Lung (tissue), 11 donors: ENCODE measurements at regions not wholly inside any gene's neighbourhood (a gene's known extent, or its start where the extent isn't known, plus 50 kb on each side); places are given as distances from the start of the nearest gene placed in this dataset.

Experiments used
- ATAC-seq: fragments of 200-7000 bp; cut with Tn5 transposase; one replicate; pipeline ENCODE4 v1.9.1; 2020; ENCODE audit warnings: moderate number of reproducible peaks; ENCODE audit not compliant: insufficient read depth, low FRiP score
- DNase-seq, 3 donors: peaks; one replicate each; pipeline ENCODE4 v3.0.0-alpha.2; 2013 to 2017
- H3K27ac ChIP-seq, 2 donors: one replicate each; pipeline ENCODE4 v1.5.1; 2013; ENCODE audit warnings: mild to moderate bottlenecking in 2 of 2, moderate library complexity in 2 of 2, control low read depth in 1 of 2, inconsistent platforms in 1 of 2, low read depth in 1 of 2, low read length in 1 of 2
- H3K27me3 ChIP-seq, 3 donors: one replicate each; pipeline ENCODE4 v1.5.1; 2013; ENCODE audit warnings: low read length in 2 of 3; ENCODE audit not compliant: control insufficient read depth in 3 of 3, insufficient read depth in 3 of 3
- H3K36me3 ChIP-seq, 4 donors: one replicate each; pipeline ENCODE4 v1.5.1; 2013; ENCODE audit warnings: low read length in 4 of 4, mild to moderate bottlenecking in 1 of 4, moderate library complexity in 1 of 4; ENCODE audit not compliant: control insufficient read depth in 4 of 4, insufficient read depth in 4 of 4
- H3K4me1 ChIP-seq, 5 donors: one replicate each; pipeline ENCODE4 v1.5.1; 2013; ENCODE audit warnings: low read length in 5 of 5, mild to moderate bottlenecking in 2 of 5, moderate library complexity in 1 of 5; ENCODE audit not compliant: control insufficient read depth in 5 of 5, insufficient read depth in 5 of 5
- H3K4me3 ChIP-seq: one replicate; pipeline ENCODE4 v1.5.1; 2013; ENCODE audit warnings: mild to moderate bottlenecking, control low read depth, moderate library complexity
- H3K9ac ChIP-seq, 2 donors: one replicate each; pipeline ENCODE4 v1.5.1; 2013; ENCODE audit warnings: low read length in 2 of 2, control low read depth in 1 of 2; ENCODE audit not compliant: insufficient read depth in 1 of 2
- H3K9me3 ChIP-seq, 4 donors: one replicate each; pipeline ENCODE4 v1.5.1; 2013; ENCODE audit warnings: low read length in 3 of 4, mild to moderate bottlenecking in 1 of 4, moderate library complexity in 1 of 4; ENCODE audit not compliant: control insufficient read depth in 4 of 4, insufficient read depth in 3 of 4
- WGBS, 2 donors: extraction: QIAGEN DNeasy Blood & Tissue Kit; methylation state at CpG; one replicate each; pipeline ENCODE4 v1.1.7; 2013; 5-methylcytosine and 5-hydroxymethylcytosine counted together
- TF ChIP-seq, protein P1 (sequence below): IDR thresholded peaks from 2 replicates; pipeline ENCODE4 v1.5.1; 2012; ENCODE audit warnings: mild to moderate bottlenecking; ENCODE audit errors: control extremely low read depth, extremely low read depth
- donor health status: control.
- donor health status: control.
- donor health status: Bipolar disorder and iron deficiency.
- donor health status: healthy.
- donor health status: DM: yes; HTN: yes; CAD: no.

DNA sequence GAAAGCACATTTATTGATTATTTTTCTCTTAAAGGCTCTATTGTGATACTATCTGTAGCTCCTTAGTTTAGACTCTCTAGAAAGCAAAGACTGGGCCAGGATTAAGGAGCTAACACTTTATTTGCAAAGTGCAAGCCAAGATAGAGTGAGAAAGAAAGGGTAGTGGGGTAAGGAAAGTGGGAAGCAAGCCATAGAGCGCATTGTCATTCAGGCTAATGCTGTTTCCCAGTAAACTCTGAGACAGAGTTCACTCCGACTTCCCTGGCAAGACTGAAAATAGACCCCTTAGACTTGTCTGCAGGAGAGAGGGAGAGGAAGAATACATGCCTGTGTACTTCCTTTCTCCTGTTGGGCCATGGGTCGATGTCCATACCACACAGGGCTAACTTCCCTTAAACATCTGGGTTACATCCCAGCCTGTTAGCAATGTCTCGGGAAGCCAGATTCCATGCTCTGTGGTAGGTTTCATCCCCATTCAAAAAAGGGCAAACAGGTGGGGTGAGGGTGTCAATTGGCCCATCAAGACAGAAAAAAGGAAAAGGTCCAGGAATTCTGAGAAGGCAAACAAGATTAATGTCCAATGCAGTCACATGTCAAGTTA lies 875.8 kb upstream of the CELF2 start:
- WGBS, 2 donors, result 77 to 80% methylated on average over 4 of the region's 4 CpGs
- no peaks in the 10 kb centered on the region for H3K9me3 ChIP-seq
- no peaks in the 10 kb centered on the region for H3K27me3 ChIP-seq
- ATAC-seq (no peak), DNase-seq (peak in 1 of 3 donors; percentile 35)
- H3K4me1 ChIP-seq, result no peaks in the 10 kb centered on the region
- TF ChIP-seq, protein P1, sequence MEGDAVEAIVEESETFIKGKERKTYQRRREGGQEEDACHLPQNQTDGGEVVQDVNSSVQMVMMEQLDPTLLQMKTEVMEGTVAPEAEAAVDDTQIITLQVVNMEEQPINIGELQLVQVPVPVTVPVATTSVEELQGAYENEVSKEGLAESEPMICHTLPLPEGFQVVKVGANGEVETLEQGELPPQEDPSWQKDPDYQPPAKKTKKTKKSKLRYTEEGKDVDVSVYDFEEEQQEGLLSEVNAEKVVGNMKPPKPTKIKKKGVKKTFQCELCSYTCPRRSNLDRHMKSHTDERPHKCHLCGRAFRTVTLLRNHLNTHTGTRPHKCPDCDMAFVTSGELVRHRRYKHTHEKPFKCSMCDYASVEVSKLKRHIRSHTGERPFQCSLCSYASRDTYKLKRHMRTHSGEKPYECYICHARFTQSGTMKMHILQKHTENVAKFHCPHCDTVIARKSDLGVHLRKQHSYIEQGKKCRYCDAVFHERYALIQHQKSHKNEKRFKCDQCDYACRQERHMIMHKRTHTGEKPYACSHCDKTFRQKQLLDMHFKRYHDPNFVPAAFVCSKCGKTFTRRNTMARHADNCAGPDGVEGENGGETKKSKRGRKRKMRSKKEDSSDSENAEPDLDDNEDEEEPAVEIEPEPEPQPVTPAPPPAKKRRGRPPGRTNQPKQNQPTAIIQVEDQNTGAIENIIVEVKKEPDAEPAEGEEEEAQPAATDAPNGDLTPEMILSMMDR, result no peak
- H3K27ac ChIP-seq, result no peak overlapping the region
- no peak overlapping the region for H3K4me3 ChIP-seq
- H3K9ac ChIP-seq, result no peak overlapping the region
- H3K36me3 ChIP-seq, result no peaks in the 10 kb centered on the region

- Histone ChIP-seq H3K27ac (no peak overlapping the region), H3K9me3 (no peaks in the 10 kb centered on the region), H3K4me1 (no peaks in the 10 kb centered on the region), H3K4me3 (no peak overlapping the region), H3K27me3 (peaks cover 0 to 2% (median 0%) of the 10 kb centered on the region in 3 donors), H3K36me3 (no peaks in the 10 kb centered on the region), H3K9ac (no peak overlapping the region)
- DNase-seq (no peak), ATAC-seq (no peak)
- 70 to 79% methylated on average over 4 of the region's 4 CpGs for WGBS, 2 donors
- TF ChIP-seq, protein P1, result no peak
These were observed 871.1 kb upstream of the CELF2 start for GRCh38 chr10:10146604-10147003.

DNA sequence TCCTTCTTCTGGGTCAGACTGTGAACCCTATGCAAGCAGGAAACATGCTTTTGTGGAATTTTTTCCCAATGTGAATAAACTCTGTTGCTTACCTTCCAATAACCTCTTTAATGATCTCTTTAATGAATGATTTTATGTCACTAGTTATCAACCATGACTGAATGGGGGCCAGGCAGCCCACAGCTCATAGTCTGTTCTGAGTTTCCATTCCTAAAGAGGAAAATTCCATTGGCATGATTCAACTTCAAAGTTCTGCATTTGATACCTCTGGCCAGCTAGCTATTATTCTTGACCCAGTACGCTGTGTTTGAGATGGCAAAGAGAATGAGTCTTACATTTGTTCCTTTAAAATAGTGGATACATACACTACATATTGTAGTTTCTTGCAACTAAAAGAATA lies 867.8 kb upstream of the CELF2 start:
- no peaks in the 10 kb centered on the region for H3K9me3 ChIP-seq
- no peak for ATAC-seq
- DNase-seq, result no peak
- TF ChIP-seq, protein P1, result no peak
- H3K9ac ChIP-seq, result no peak overlapping the region
- 78 to 87% methylated on average over 1 of the region's 1 CpG for WGBS, 2 donors
- H3K36me3 ChIP-seq, result no peaks in the 10 kb centered on the region
- H3K27ac ChIP-seq, result no peak overlapping the region
- H3K27me3 ChIP-seq, result peaks cover 0 to 2% (median 0%) of the 10 kb centered on the region in 3 donors
- H3K4me3 ChIP-seq, result no peak overlapping the region
- H3K4me1 ChIP-seq, result no peaks in the 10 kb centered on the region
